Testis (tissue), 2 donors: ENCODE measurements at regions not wholly inside any gene's neighbourhood (a gene's known extent, or its start where the extent isn't known, plus 50 kb on each side); places are given as distances from the start of the nearest gene placed in this dataset.

Experiments
- CTCF ChIP-seq, 3 experiments: fragments of 450-650 bp in 2 of 3; fragments of 200-600 bp in 1 of 3; sonication (generic) in 1 of 3; IDR thresholded peaks; one replicate each; pipeline ENCODE4 v1.5.1; 2016 to 2019; ENCODE audit warnings: antibody characterized with exemption in 3 of 3, mild to moderate bottlenecking in 2 of 3, moderate library complexity in 1 of 3
- POLR2A ChIP-seq: fragments of 450-650 bp; IDR thresholded peaks from one replicate; pipeline ENCODE4 v1.6.1; 2017; ENCODE audit warnings: antibody characterized with exemption, mild to moderate bottlenecking, moderate library complexity

GRCh38 chr3:118761291-118761606 is 273.4 kb downstream of the IGSF11 start:
- TF ChIP-seq CTCF (IDR thresholded peaks at IDR 0.05) (no peak), POLR2A (no peak)
